H9 (cell line): ENCODE measurements at regions not wholly inside any gene's neighbourhood (a gene's known extent, or its start where the extent isn't known, plus 50 kb on each side); places are given as distances from the start of the nearest gene placed in this dataset.

Source experiments
- DNase-seq: peaks from one replicate; pipeline ENCODE4 v3.0.0-alpha.2; 2017
- H2AFZ ChIP-seq: one replicate; pipeline ENCODE4 v1.6.1; 2013; ENCODE audit warnings: mild to moderate bottlenecking, low read length, control low read depth, moderate library complexity
- H2AK5ac ChIP-seq: 2 replicates; pipeline ENCODE4 v1.6.1; 2013; ENCODE audit warnings: low read length, control low read depth, mixed read lengths; ENCODE audit not compliant: insufficient read length
- H2BK120ac ChIP-seq: one replicate; pipeline ENCODE4 v1.6.1; 2013; ENCODE audit warnings: low read depth, mild to moderate bottlenecking, low read length, control low read depth, inconsistent platforms; ENCODE audit not compliant: poor library complexity, severe bottlenecking
- H2BK12ac ChIP-seq: 2 replicates; pipeline ENCODE4 v1.6.1; 2013; ENCODE audit warnings: low read length, control low read depth, mixed read lengths, low read depth; ENCODE audit not compliant: insufficient read length
- H2BK15ac ChIP-seq: 2 replicates; pipeline ENCODE4 v1.6.1; 2013; ENCODE audit warnings: low read depth, low read length, control low read depth
- H2BK20ac ChIP-seq: one replicate; pipeline ENCODE4 v1.6.1; 2013; ENCODE audit warnings: low read depth, mild to moderate bottlenecking, low read length, control low read depth, inconsistent platforms; ENCODE audit not compliant: poor library complexity, severe bottlenecking
- H2BK5ac ChIP-seq: 2 replicates; pipeline ENCODE4 v1.6.1; 2013; ENCODE audit warnings: low read length, control low read depth, mixed read lengths; ENCODE audit not compliant: insufficient read length
- H3K14ac ChIP-seq: 2 replicates; pipeline ENCODE4 v1.6.1; 2013; ENCODE audit warnings: low read length, control low read depth; ENCODE audit not compliant: insufficient read depth
- H3K18ac ChIP-seq: 2 replicates; pipeline ENCODE4 v1.6.1; 2013; ENCODE audit warnings: low read depth, mild to moderate bottlenecking, mixed read lengths, low read length, control low read depth; ENCODE audit not compliant: insufficient read length
- H3K23ac ChIP-seq: 2 replicates; pipeline ENCODE4 v1.6.1; 2013; ENCODE audit warnings: low read length, control low read depth, mixed read lengths, low read depth; ENCODE audit not compliant: insufficient read length
- H3K23me2 ChIP-seq: 2 replicates; pipeline ENCODE4 v1.6.1; 2013; ENCODE audit warnings: low read depth, mild to moderate bottlenecking, mixed read lengths, low read length, control low read depth; ENCODE audit not compliant: insufficient read length, poor library complexity, severe bottlenecking
- H3K27ac ChIP-seq: 2 replicates; pipeline ENCODE4 v1.5.1; 2013; ENCODE audit warnings: low read length, control low read depth, mixed read lengths, low read depth; ENCODE audit not compliant: insufficient read length
- H3K27me3 ChIP-seq: 2 replicates; pipeline ENCODE4 v1.6.1; 2013; ENCODE audit warnings: low read length, control low read depth, inconsistent platforms; ENCODE audit not compliant: insufficient read depth
- H3K4ac ChIP-seq: 2 replicates; pipeline ENCODE4 v1.6.1; 2013; ENCODE audit warnings: low read depth, mild to moderate bottlenecking, control low read depth, inconsistent platforms, low read length, moderate library complexity
- H3K4me1 ChIP-seq: 2 replicates; pipeline ENCODE4 v1.6.1; 2013; ENCODE audit warnings: low read length, control low read depth, inconsistent platforms; ENCODE audit not compliant: insufficient read depth
- H3K4me2 ChIP-seq: 2 replicates; pipeline ENCODE4 v1.6.1; 2013; ENCODE audit warnings: low read length, control low read depth, mixed read lengths; ENCODE audit not compliant: insufficient read length, insufficient read depth
- H3K56ac ChIP-seq: 2 replicates; pipeline ENCODE4 v1.6.1; 2013; ENCODE audit warnings: low read depth, mild to moderate bottlenecking, mixed read lengths, low read length, control low read depth; ENCODE audit not compliant: insufficient read length
- H3K79me1 ChIP-seq: 2 replicates; pipeline ENCODE4 v1.6.1; 2013; ENCODE audit warnings: low read depth, mild to moderate bottlenecking, moderate library complexity, low read length, control low read depth, inconsistent platforms; ENCODE audit not compliant: insufficient read depth, poor library complexity, severe bottlenecking
- H3K79me2 ChIP-seq: 2 replicates; pipeline ENCODE4 v1.6.1; 2013; ENCODE audit warnings: low read length, control low read depth, inconsistent platforms; ENCODE audit not compliant: insufficient read depth
- H3K9ac ChIP-seq: 2 replicates; pipeline ENCODE4 v1.6.1; 2013; ENCODE audit warnings: low read length, control low read depth, mixed read lengths; ENCODE audit not compliant: insufficient read length; ENCODE audit errors: extremely low read depth
- H3K9me3 ChIP-seq: one replicate; pipeline ENCODE4 v1.6.1; 2013; ENCODE audit warnings: low read depth, low read length, inconsistent platforms; ENCODE audit not compliant: control insufficient read depth
- H3T11ph ChIP-seq: one replicate; pipeline ENCODE4 v1.6.1; 2013; ENCODE audit warnings: mild to moderate bottlenecking, low read length, control low read depth, inconsistent platforms
- H4K20me1 ChIP-seq: one replicate; pipeline ENCODE4 v1.6.1; 2013; ENCODE audit not compliant: control insufficient read depth, insufficient read length, insufficient read depth
- H4K5ac ChIP-seq: 2 replicates; pipeline ENCODE4 v1.6.1; 2013; ENCODE audit warnings: low read depth, mild to moderate bottlenecking, mixed read lengths, low read length, control low read depth; ENCODE audit not compliant: insufficient read length
- H4K8ac ChIP-seq: replicated peaks from 2 replicates; pipeline ENCODE4 v1.6.1; 2013; ENCODE audit warnings: low read length, control low read depth, mixed read lengths, low read depth; ENCODE audit not compliant: insufficient read length
- H4K91ac ChIP-seq: 2 replicates; pipeline ENCODE4 v1.6.1; 2013; ENCODE audit warnings: low read depth, mild to moderate bottlenecking, moderate library complexity, mixed read lengths, low read length, control low read depth; ENCODE audit not compliant: insufficient read length
- H3K27ac Mint-ChIP-seq, 3 experiments: 2 replicates in 2 of 3; 3 replicates in 1 of 3; pipeline ENCODE4 v1.8.0; 2020 to 2021; ENCODE audit warnings: mixed read lengths in 3 of 3, mild to moderate bottlenecking in 1 of 3, moderate library complexity in 1 of 3
- H3K27me3 Mint-ChIP-seq: 2 replicates; pipeline ENCODE4 v1.8.0; 2021; ENCODE audit warnings: low read depth, mild to moderate bottlenecking, moderate library complexity, mixed read lengths
- H3K36me3 Mint-ChIP-seq, 3 experiments: 2 replicates in 2 of 3; 3 replicates in 1 of 3; pipeline ENCODE4 v1.8.0; 2020 to 2021; ENCODE audit warnings: low read depth in 3 of 3, mixed read lengths in 3 of 3; ENCODE audit not compliant: insufficient read depth in 1 of 3
- H3K4me1 Mint-ChIP-seq, 2 experiments: 2 replicates each; pipeline ENCODE4 v1.8.0; 2020; ENCODE audit warnings: mixed read lengths in 2 of 2
- H3K4me3 Mint-ChIP-seq, 2 experiments: 2 replicates in 1 of 2; 3 replicates in 1 of 2; pipeline ENCODE4 v1.8.0; 2020 to 2021; ENCODE audit warnings: mild to moderate bottlenecking in 2 of 2, mixed read lengths in 2 of 2, moderate library complexity in 1 of 2
- H3K9me3 Mint-ChIP-seq, 2 experiments: 2 replicates in 1 of 2; 3 replicates in 1 of 2; pipeline ENCODE4 v1.8.0; 2020; ENCODE audit warnings: mild to moderate bottlenecking in 2 of 2, mixed read lengths in 2 of 2, moderate library complexity in 1 of 2
- CTCF ChIP-seq: fragments of 200-600 bp; sonication (generic); conservative IDR thresholded peaks from 3 replicates; pipeline ENCODE4 v1.8.0; 2021; ENCODE audit warnings: antibody characterized with exemption, mild to moderate bottlenecking
- WGBS: extraction: QIAGEN DNeasy Blood & Tissue Kit; methylation state at CpG from one replicate; pipeline ENCODE4 v1.1.7; 2013; ENCODE audit warnings: missing lambda C conversion rate, low lambda C conversion rate, mixed read lengths; ENCODE audit not compliant: insufficient read length; ENCODE audit errors: extremely low coverage; 5-methylcytosine and 5-hydroxymethylcytosine counted together

GRCh38 chr5:163943546-163943945, 438.1 kb downstream of the MAT2B start:
- H3K4me2 ChIP-seq = no peak overlapping the region
- H3K27ac Mint-ChIP-seq = no peak overlapping the region

More at GRCh38 chr5:163943546-163943945, 438.1 kb downstream of the MAT2B start:
- Histone ChIP-seq H3K27ac (no peak overlapping the region), H3K9ac (no peak overlapping the region), H2AK5ac (no peak overlapping the region), H3T11ph (no peak overlapping the region), H3K23me2 (no peaks in the 10 kb centered on the region), H3K79me1 (no peaks in the 10 kb centered on the region), H3K27me3 (no peaks in the 10 kb centered on the region), H3K56ac (no peak overlapping the region), H3K18ac (no peak overlapping the region), H4K5ac (no peak overlapping the region), H3K14ac (no peak overlapping the region), H2BK120ac (no peak overlapping the region), H3K23ac (no peak overlapping the region), H3K9me3 (no peaks in the 10 kb centered on the region), H2BK20ac (no peak overlapping the region), H2BK5ac (no peak overlapping the region), H4K8ac (no peak overlapping the region), H3K4ac (no peak overlapping the region), H3K79me2 (no peaks in the 10 kb centered on the region), H2BK15ac (no peak overlapping the region), H2BK12ac (no peak overlapping the region), H2AFZ (no peak overlapping the region), H4K20me1 (no peaks in the 10 kb centered on the region), H4K91ac (no peak overlapping the region), H3K4me1 (no peaks in the 10 kb centered on the region)
- H3K36me3 Mint-ChIP-seq = no peaks in the 10 kb centered on the region; a peak in 1 of 7 replicates
- DNase-seq = no peak
- H3K4me1 Mint-ChIP-seq = no peaks in the 10 kb centered on the region
- no peak for TF ChIP-seq CTCF
- no peaks in the 10 kb centered on the region for H3K27me3 Mint-ChIP-seq
- WGBS = no CpG with 5 or more reads among the region's 1 CpG
- no peak overlapping the region for H3K4me3 Mint-ChIP-seq
- H3K9me3 Mint-ChIP-seq = no peaks in the 10 kb centered on the region
